ENCODE measurements at regions not wholly inside any gene's neighbourhood (a gene's known extent, or its start where the extent isn't known, plus 50 kb on each side); places are given as distances from the start of the nearest gene placed in this dataset.
"Not testable (repeated sequence)": the region's sequence is repeated elsewhere in the genome, so short reads cannot be mapped to it uniquely, and the experiment has no call there.

DNA sequence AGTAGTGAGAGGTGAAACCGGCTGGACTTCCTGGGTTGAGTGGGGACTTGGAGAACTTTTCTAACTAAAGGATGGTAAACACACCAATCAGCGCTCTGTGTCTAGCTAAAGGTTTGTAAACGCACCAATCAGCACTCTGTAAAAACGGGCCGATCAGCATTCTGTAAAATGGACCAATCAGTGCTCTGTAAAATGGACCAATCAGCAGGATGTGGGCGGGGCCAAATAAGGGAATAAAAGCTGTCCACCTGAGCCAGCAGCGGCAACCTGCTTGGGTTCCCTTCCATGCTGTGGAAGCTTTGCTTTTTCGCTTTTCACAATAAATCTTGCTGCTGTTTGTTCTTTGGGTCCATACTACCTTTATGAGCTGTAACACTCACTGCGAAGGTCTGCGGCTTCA is 621.2 kb downstream of the JRKL start:
- not testable (repeated sequence) for TF ChIP-seq POLR2A (IDR thresholded peaks at IDR 0.05; ENCODE audit: low read depth, low read length); CTCF (IDR thresholded peaks at IDR 0.05; ENCODE audit: extremely low read depth in 1 of 2, insufficient read depth in 1 of 2, low read depth in 1 of 2, low read length in 2 of 2)

Measured in endothelial cell of umbilical vein (primary cell).